ENCODE measurements at regions not wholly inside any gene's neighbourhood (a gene's known extent, or its start where the extent isn't known, plus 50 kb on each side); places are given as distances from the start of the nearest gene placed in this dataset.

DNA sequence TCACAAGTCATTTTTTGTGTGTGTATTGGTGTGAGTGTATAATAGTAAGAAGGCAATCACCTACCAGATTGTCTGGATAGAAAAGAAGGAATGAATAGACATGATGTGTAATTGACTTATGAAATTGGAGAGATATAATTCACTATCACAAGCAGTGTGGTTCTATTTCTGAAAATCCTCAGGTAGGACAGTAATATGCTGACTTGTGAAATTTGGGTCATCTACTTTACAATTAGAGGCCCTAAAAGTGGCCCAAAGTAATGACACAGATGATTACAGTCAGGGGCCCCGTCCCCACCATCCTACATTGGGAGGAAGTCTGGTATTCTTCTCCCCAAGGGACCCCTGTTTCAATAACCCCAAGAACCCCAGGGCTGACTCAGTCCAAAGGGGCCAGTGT, 73.6 kb upstream of the SELENOK start:
- H3K4me1 ChIP-seq = no peaks in the 10 kb centered on the region
- no peak overlapping the region for H3K27ac ChIP-seq
- 71 to 79% (median 74%) methylated on average over 1 of the region's 1 CpG for WGBS, 3 donors
- intact Hi-C loops (cut with DNase I) = no loop called here
- peaks cover 7% of the 10 kb centered on the region for H3K9me3 ChIP-seq
- ATAC-seq = no peak
- TF ChIP-seq, protein P1, sequence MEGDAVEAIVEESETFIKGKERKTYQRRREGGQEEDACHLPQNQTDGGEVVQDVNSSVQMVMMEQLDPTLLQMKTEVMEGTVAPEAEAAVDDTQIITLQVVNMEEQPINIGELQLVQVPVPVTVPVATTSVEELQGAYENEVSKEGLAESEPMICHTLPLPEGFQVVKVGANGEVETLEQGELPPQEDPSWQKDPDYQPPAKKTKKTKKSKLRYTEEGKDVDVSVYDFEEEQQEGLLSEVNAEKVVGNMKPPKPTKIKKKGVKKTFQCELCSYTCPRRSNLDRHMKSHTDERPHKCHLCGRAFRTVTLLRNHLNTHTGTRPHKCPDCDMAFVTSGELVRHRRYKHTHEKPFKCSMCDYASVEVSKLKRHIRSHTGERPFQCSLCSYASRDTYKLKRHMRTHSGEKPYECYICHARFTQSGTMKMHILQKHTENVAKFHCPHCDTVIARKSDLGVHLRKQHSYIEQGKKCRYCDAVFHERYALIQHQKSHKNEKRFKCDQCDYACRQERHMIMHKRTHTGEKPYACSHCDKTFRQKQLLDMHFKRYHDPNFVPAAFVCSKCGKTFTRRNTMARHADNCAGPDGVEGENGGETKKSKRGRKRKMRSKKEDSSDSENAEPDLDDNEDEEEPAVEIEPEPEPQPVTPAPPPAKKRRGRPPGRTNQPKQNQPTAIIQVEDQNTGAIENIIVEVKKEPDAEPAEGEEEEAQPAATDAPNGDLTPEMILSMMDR (IDR thresholded peaks at IDR 0.05) = no peak
- H3K36me3 ChIP-seq (ENCODE audit: insufficient read depth in 1 of 2, low read depth in 1 of 2) = no peaks in the 10 kb centered on the region
- no peak overlapping the region for H3K4me3 ChIP-seq
- H3K27me3 ChIP-seq (ENCODE audit: insufficient read depth in 3 of 3, low read length in 2 of 3) = no peaks in the 10 kb centered on the region
- no peak for DNase-seq

DNA sequence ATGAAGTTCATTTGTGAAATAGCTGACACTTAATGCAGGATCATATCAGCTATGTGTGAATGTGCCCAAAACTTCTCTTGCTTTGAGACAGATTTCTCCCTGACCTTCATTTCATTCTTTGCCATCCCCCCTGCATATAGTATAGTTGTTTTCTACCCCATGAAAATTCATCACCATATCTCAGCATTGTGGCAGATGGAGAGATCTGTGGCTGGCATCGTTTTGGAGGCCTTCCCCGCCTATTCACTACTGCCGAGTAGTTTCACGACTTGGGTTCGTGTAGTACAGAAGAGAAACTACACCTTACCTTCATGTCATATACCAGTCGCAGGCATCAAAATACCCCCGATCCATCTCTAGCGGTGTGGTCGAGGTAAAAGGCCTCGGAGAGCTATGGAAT, 66.2 kb upstream of the SELENOK start:
- DNase-seq (no peak), ATAC-seq (no peak)
- Histone ChIP-seq H3K4me3 (no peak overlapping the region), H3K36me3 (ENCODE audit: insufficient read depth in 1 of 2, low read depth in 1 of 2) (no peaks in the 10 kb centered on the region), H3K4me1 (no peaks in the 10 kb centered on the region), H3K27ac (no peak overlapping the region), H3K27me3 (ENCODE audit: insufficient read depth in 3 of 3, low read length in 2 of 3) (no peaks in the 10 kb centered on the region), H3K9me3 (no peaks in the 10 kb centered on the region)
- 91 to 95% (median 94%) methylated on average over 10 of the region's 10 CpGs for WGBS, 3 donors
- intact Hi-C loops (cut with DNase I) = no loop called here
- TF ChIP-seq, protein P1 (IDR thresholded peaks at IDR 0.05) = no peak

DNA sequence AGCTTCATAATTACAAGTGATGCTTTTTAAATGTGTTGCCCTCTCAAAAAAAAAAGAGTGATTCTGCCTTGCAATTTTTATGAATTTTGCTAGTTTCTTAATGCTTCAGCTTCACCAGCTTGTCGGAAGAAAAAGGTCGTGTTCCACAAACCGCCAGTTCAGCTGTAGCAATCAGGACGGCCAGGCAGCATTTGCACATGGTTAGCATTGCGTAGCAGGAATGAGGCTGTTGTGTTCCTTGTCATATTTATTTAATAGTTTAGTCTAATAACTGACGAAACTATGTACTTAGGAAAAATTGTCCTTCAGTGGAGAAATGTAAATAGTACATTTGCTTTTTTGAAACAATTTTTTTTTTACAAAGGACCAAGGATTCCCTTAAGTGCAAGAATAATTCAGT, 64.9 kb upstream of the SELENOK start:
- TF ChIP-seq, protein P1 (IDR thresholded peaks at IDR 0.05) = no peak
- intact Hi-C loops (cut with DNase I) = no loop called here
- ATAC-seq = no peak

DNA sequence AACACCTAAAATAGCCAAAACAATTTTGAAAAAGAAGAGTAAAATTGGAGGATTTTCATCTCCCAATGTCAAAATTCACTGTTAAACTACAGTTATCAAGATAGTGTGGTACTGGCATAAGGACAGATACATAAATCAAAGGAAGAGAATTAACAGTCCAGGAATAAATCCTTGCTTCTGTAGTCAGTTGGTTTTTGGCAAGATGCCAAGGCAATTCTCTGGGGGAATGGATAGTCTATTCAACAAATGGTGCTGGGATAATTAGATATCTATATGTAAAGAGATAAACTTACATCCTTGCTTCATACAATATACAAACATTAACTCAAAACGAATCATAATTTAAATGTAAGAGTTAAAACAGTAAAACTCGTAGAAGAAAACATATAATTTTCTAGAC, 57.9 kb upstream of the SELENOK start:
- H3K4me3 ChIP-seq = no peak overlapping the region
- intact Hi-C loops (cut with DNase I) = loop anchor here in 1 of 2 donors (10.0 kb wide), 1 partner anchor 175 kb away; the partner anchor contains the start of gene CACNA2D3
- H3K27me3 ChIP-seq (ENCODE audit: insufficient read depth in 3 of 3, low read length in 2 of 3) = peaks cover 0 to 2% (median 0%) of the 10 kb centered on the region in 3 donors
- no peaks in the 10 kb centered on the region for H3K9me3 ChIP-seq
- TF ChIP-seq, protein P1 (IDR thresholded peaks at IDR 0.05) = no peak
- H3K4me1 ChIP-seq = no peaks in the 10 kb centered on the region
- 66 to 71% (median 71%) methylated on average over 2 of the region's 2 CpGs for WGBS, 3 donors
- H3K36me3 ChIP-seq (ENCODE audit: insufficient read depth in 1 of 2, low read depth in 1 of 2) = no peaks in the 10 kb centered on the region
- no peak overlapping the region for H3K27ac ChIP-seq
- no peak for ATAC-seq
- DNase-seq = no peak

More for the DNA sequence above, 64.9 kb upstream of the SELENOK start:
- Histone ChIP-seq H3K27ac (no peak overlapping the region), H3K36me3 (ENCODE audit: insufficient read depth in 1 of 2, low read depth in 1 of 2) (no peaks in the 10 kb centered on the region), H3K4me3 (no peak overlapping the region), H3K9me3 (no peaks in the 10 kb centered on the region), H3K27me3 (ENCODE audit: insufficient read depth in 3 of 3, low read length in 2 of 3) (no peaks in the 10 kb centered on the region), H3K4me1 (no peaks in the 10 kb centered on the region)
- DNase-seq = no peak
- WGBS, 3 donors = 68 to 75% (median 71%) methylated on average over 6 of the region's 6 CpGs

DNA sequence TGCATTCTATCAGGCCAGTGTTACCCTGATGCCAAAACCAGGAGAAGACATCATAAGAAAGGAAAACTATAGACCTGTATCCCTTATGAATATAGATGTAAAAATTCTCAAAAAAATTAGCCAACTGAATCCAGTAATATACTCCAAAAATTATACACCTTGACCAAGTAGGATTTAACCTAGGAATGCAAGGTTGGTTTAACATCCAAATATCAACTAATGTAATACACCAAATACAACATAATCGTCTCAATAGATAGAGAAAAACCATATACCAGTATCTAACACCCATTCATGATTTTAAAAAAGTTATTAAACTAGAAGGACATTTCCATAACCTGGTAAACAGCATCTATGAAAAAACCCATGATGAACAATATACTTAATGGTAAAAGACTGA, 56.5 kb upstream of the SELENOK start:
- Histone ChIP-seq H3K27ac (no peak overlapping the region), H3K27me3 (ENCODE audit: insufficient read depth in 3 of 3, low read length in 2 of 3) (peaks cover 0 to 2% (median 0%) of the 10 kb centered on the region in 3 donors), H3K36me3 (ENCODE audit: insufficient read depth in 1 of 2, low read depth in 1 of 2) (no peaks in the 10 kb centered on the region), H3K4me3 (no peak overlapping the region), H3K9me3 (no peaks in the 10 kb centered on the region), H3K4me1 (no peaks in the 10 kb centered on the region)
- no peak for DNase-seq
- WGBS, 3 donors = 77 to 91% (median 82%) methylated on average over 1 of the region's 1 CpG
- TF ChIP-seq, protein P1 (IDR thresholded peaks at IDR 0.05) = no peak
- no peak for ATAC-seq
- intact Hi-C loops (cut with DNase I) = loop anchor here in 1 of 2 donors (10.0 kb wide), 1 partner anchor 177 kb away; the partner anchor contains the start of gene CACNA2D3

Data from psoas muscle (tissue), 7 donors.